IMR-90 (cell line): ENCODE measurements at regions not wholly inside any gene's neighbourhood (a gene's known extent, or its start where the extent isn't known, plus 50 kb on each side); places are given as distances from the start of the nearest gene placed in this dataset.

Source experiments
- ATAC-seq: fragments of 200-7000 bp; cut with Tn5 transposase; 2 replicates; pipeline ENCODE4 v1.9.1; 2020; ENCODE audit warnings: low read depth, mild to moderate bottlenecking, moderate library complexity
- BruUV-seq: library from RNA; stranded (reverse); fragments of 400-500 nt; replicated peaks from 2 replicates; lab custom pipeline; 2021; lab: Mats Ljungman, UMichigan
- CTCF ChIA-PET: fragments of 300-600 bp; formaldehyde crosslinking; extraction: SDS; loops from one replicate; lab custom pipeline; 2021; ENCODE audit warnings: antibody characterized with exemption; lab: Yijun Ruan, JAX
- POLR2A ChIA-PET: fragments of 300-600 bp; sonication (Branson Sonifier 250); formaldehyde crosslinking; loops from one replicate; lab custom pipeline; 2022; ENCODE audit warnings: antibody characterized with exemption; ENCODE audit not compliant: unreplicated experiment; lab: Charles Lee
- DNase-seq: peaks from one replicate; pipeline ENCODE4 v3.0.0; 2013
- H2AFZ ChIP-seq: replicated peaks from 2 replicates; pipeline ENCODE3; 2013; ENCODE audit warnings: low read length, mild to moderate bottlenecking; ENCODE audit not compliant: poor library complexity
- H2AK5ac ChIP-seq: 2 replicates; pipeline ENCODE4 v1.6.1; 2013; ENCODE audit warnings: low read depth, low read length, inconsistent platforms
- H2AK9ac ChIP-seq: replicated peaks from 2 replicates; pipeline ENCODE3; 2013; ENCODE audit warnings: mild to moderate bottlenecking, low read depth, low read length, moderate library complexity; ENCODE audit not compliant: poor library complexity
- H2BK120ac ChIP-seq: 2 replicates; pipeline ENCODE4 v1.6.1; 2013; ENCODE audit warnings: low read depth, low read length, inconsistent platforms
- H2BK15ac ChIP-seq: 3 replicates; pipeline ENCODE4 v1.6.1; 2013; ENCODE audit warnings: low read depth, low read length, inconsistent platforms
- H2BK20ac ChIP-seq: 2 replicates; pipeline ENCODE4 v1.6.1; 2013; ENCODE audit warnings: low read depth, mild to moderate bottlenecking, inconsistent platforms, low read length, moderate library complexity
- H2BK5ac ChIP-seq: 2 replicates; pipeline ENCODE4 v1.6.1; 2013; ENCODE audit warnings: mild to moderate bottlenecking, low read depth, low read length, inconsistent platforms; ENCODE audit not compliant: poor library complexity, severe bottlenecking
- H3K14ac ChIP-seq: replicated peaks from 2 replicates; pipeline ENCODE4 v1.6.1; 2013; ENCODE audit warnings: low read depth, low read length, inconsistent platforms
- H3K18ac ChIP-seq: 2 replicates; pipeline ENCODE4 v1.6.1; 2013; ENCODE audit warnings: low read depth, low read length, control low read depth
- H3K23ac ChIP-seq: 2 replicates; pipeline ENCODE4 v1.6.1; 2013; ENCODE audit warnings: low read depth, low read length, inconsistent platforms
- H3K27ac ChIP-seq: 2 replicates; pipeline ENCODE4 v1.5.1; 2013; ENCODE audit warnings: mild to moderate bottlenecking, control low read depth, low read length; ENCODE audit not compliant: insufficient read depth
- H3K27me3 ChIP-seq: 2 replicates; pipeline ENCODE4 v1.6.1; 2013; ENCODE audit warnings: low read length; ENCODE audit not compliant: control insufficient read depth, insufficient read depth
- H3K36me3 ChIP-seq: 2 replicates; pipeline ENCODE4 v1.6.1; 2013; ENCODE audit warnings: low read length, mixed read lengths; ENCODE audit not compliant: control insufficient read depth, insufficient read depth
- H3K4ac ChIP-seq: 2 replicates; pipeline ENCODE4 v1.6.1; 2013; ENCODE audit warnings: low read depth, low read length, inconsistent platforms
- H3K4me1 ChIP-seq: 2 replicates; pipeline ENCODE4 v1.6.1; 2013; ENCODE audit warnings: low read length, mixed read lengths; ENCODE audit not compliant: control insufficient read depth, insufficient read depth
- H3K4me2 ChIP-seq: 2 replicates; pipeline ENCODE4 v1.6.1; 2013; ENCODE audit warnings: low read depth, mild to moderate bottlenecking, control low read depth, low read length, moderate library complexity
- H3K4me3 ChIP-seq: 2 replicates; pipeline ENCODE4 v1.5.1; 2013; ENCODE audit warnings: low read depth, mild to moderate bottlenecking, control low read depth, low read length, moderate library complexity; ENCODE audit not compliant: insufficient read depth
- H3K56ac ChIP-seq: 2 replicates; pipeline ENCODE4 v1.6.1; 2013; ENCODE audit warnings: low read length, inconsistent platforms; ENCODE audit not compliant: insufficient read depth; ENCODE audit errors: extremely low read depth
- H3K79me1 ChIP-seq, 2 experiments: 2 replicates each; pipeline ENCODE4 v1.6.1; 2013; ENCODE audit warnings: low read length in 2 of 2, inconsistent platforms in 1 of 2, low read depth in 1 of 2
- H3K9ac ChIP-seq: 2 replicates; pipeline ENCODE4 v1.6.1; 2013; ENCODE audit warnings: low read depth, low read length, control low read depth
- H3K9me1 ChIP-seq: 2 replicates; pipeline ENCODE4 v1.6.1; 2013; ENCODE audit warnings: low read length, inconsistent platforms; ENCODE audit not compliant: insufficient read depth
- H3K9me3 ChIP-seq: 2 replicates; pipeline ENCODE4 v1.6.1; 2013; ENCODE audit warnings: low read length; ENCODE audit not compliant: control insufficient read depth, insufficient read depth
- H4K20me1 ChIP-seq: 2 replicates; pipeline ENCODE4 v1.6.1; 2013; ENCODE audit warnings: low read length, inconsistent platforms; ENCODE audit not compliant: insufficient read depth
- H4K5ac ChIP-seq: 2 replicates; pipeline ENCODE4 v1.6.1; 2013; ENCODE audit warnings: mild to moderate bottlenecking, low read depth, low read length, control low read depth
- H4K8ac ChIP-seq, 2 experiments: 2 replicates each; pipeline ENCODE4 v1.6.1; 2013; ENCODE audit warnings: low read depth in 2 of 2, low read length in 2 of 2, control low read depth in 1 of 2, inconsistent platforms in 1 of 2
- H4K91ac ChIP-seq: 2 replicates; pipeline ENCODE4 v1.6.1; 2013; ENCODE audit warnings: low read depth, low read length, inconsistent platforms; ENCODE audit not compliant: insufficient read depth
- BHLHE40 ChIP-seq: fragments of 150-350 bp; IDR thresholded peaks from 2 replicates; pipeline ENCODE4 v1.6.1; 2016; ENCODE audit warnings: mild to moderate bottlenecking, low read depth, low read length
- CEBPB ChIP-seq: IDR thresholded peaks from 2 replicates; pipeline ENCODE4 v1.6.1; 2012; ENCODE audit warnings: low read depth, low read length, improper control_type of control experiment
- CHD1 ChIP-seq: IDR thresholded peaks from 2 replicates; pipeline ENCODE4 v1.6.1; 2012; ENCODE audit warnings: low read depth, low read length, improper control_type of control experiment
- FOS ChIP-seq: fragments of 150-350 bp; IDR thresholded peaks from 2 replicates; pipeline ENCODE4 v1.6.1; 2016; ENCODE audit warnings: low read depth, low read length
- MAFK ChIP-seq: IDR thresholded peaks from 2 replicates; pipeline ENCODE4 v1.6.1; 2012; ENCODE audit warnings: low read depth, low read length, improper control_type of control experiment
- MAZ ChIP-seq: IDR thresholded peaks from 2 replicates; pipeline ENCODE4 v1.6.1; 2012; ENCODE audit warnings: low read depth, mild to moderate bottlenecking, low read length, improper control_type of control experiment, moderate library complexity, borderline replicate concordance
- NFE2L2 ChIP-seq: fragments of 150-350 bp; IDR thresholded peaks from 2 replicates; pipeline ENCODE4 v1.6.1; 2016; ENCODE audit warnings: low read depth, mild to moderate bottlenecking, low read length
- RAD21 ChIP-seq: IDR thresholded peaks from 2 replicates; pipeline ENCODE4 v1.6.1; 2012; ENCODE audit warnings: low read length, improper control_type of control experiment
- RCOR1 ChIP-seq: IDR thresholded peaks from 2 replicates; pipeline ENCODE4 v1.6.1; 2012; ENCODE audit warnings: mild to moderate bottlenecking, low read length, improper control_type of control experiment; ENCODE audit not compliant: insufficient replicate concordance
- RFX5 ChIP-seq: IDR thresholded peaks from 2 replicates; pipeline ENCODE4 v1.8.0; 2012; ENCODE audit warnings: low read depth, mild to moderate bottlenecking, low read length, moderate library complexity
- SMC3 ChIP-seq: fragments of 150-350 bp; IDR thresholded peaks from 2 replicates; pipeline ENCODE4 v1.6.1; 2016; ENCODE audit warnings: low read depth, mild to moderate bottlenecking, antibody characterized with exemption, low read length, moderate library complexity
- USF2 ChIP-seq: fragments of 150-350 bp; IDR thresholded peaks from 2 replicates; pipeline ENCODE4 v1.6.1; 2017; ENCODE audit warnings: mild to moderate bottlenecking, antibody characterized with exemption, low read length, low read depth
- WGBS, 2 experiments: methylation state at CpG; one replicate each; pipeline versions ENCODE4 v1.1.5 to v1.1.7; 2013; ENCODE audit warnings: missing lambda C conversion rate in 2 of 2; ENCODE audit not compliant: insufficient read length in 1 of 2; ENCODE audit errors: extremely low coverage in 2 of 2; 5-methylcytosine and 5-hydroxymethylcytosine counted together
- dilution Hi-C: fragments of 300-500 bp; cut with HindIII; formaldehyde crosslinking; loops from one replicate; pipeline ENCODE4 v1.14.3; 2018; ENCODE audit warnings: low sequenced_read_pairs; ENCODE audit not compliant: unreplicated experiment
- in situ Hi-C: fragments of 300-500 bp; cut with MboI; formaldehyde crosslinking; loops from 3 replicates; pipeline ENCODE4 v1.14.3; 2019; ENCODE audit warnings: low sequenced_read_pairs, inconsistent platforms, mixed read lengths
- intact Hi-C: fragments of 100-400 bp; cut with micrococcal nuclease; formaldehyde crosslinking; loops from 2 replicates; pipeline ENCODE4 v1.10.0; 2022
- TF ChIP-seq, protein P1 (sequence below): fragments of 150-350 bp; IDR thresholded peaks from 2 replicates; pipeline ENCODE4 v1.6.1; 2016; ENCODE audit warnings: low read depth, mild to moderate bottlenecking, low read length, moderate library complexity, borderline replicate concordance

- Histone ChIP-seq H2BK5ac (no peak overlapping the region), H2BK120ac (no peak overlapping the region), H2AK9ac (no peak overlapping the region), H3K4ac (no peak overlapping the region; the same call in 1 of the 2 replicates), H3K9ac (no peak overlapping the region), H2AFZ (no peak overlapping the region), H3K9me3 (peaks cover 3% of the 10 kb centered on the region; the same call in 1 of the 2 replicates), H3K27ac (no peak overlapping the region), H4K20me1 (no peaks in the 10 kb centered on the region), H4K8ac (no peak overlapping the region), H3K79me1 (no peaks in the 10 kb centered on the region), H3K23ac (no peak overlapping the region), H3K4me1 (peaks cover 5% of the 10 kb centered on the region), H3K14ac (no peak overlapping the region), H3K18ac (no peak overlapping the region), H3K9me1 (no peaks in the 10 kb centered on the region), H3K36me3 (no peaks in the 10 kb centered on the region), H3K56ac (no peak overlapping the region), H2AK5ac (no peak overlapping the region), H3K27me3 (no peaks in the 10 kb centered on the region), H4K5ac (no peak overlapping the region), H4K91ac (no peak overlapping the region), H2BK20ac (no peak overlapping the region), H3K4me2 (no peak overlapping the region), H3K4me3 (no peak overlapping the region), H2BK15ac (no peak overlapping the region)
- in situ Hi-C loops (no loop called here), dilution Hi-C loops (no loop called here), intact Hi-C loops (no loop called here)
- ATAC-seq (no peak), DNase-seq (no peak)
- no peak for TF ChIP-seq SMC3
- TF ChIP-seq MAFK = no peak
- TF ChIP-seq, protein P1, sequence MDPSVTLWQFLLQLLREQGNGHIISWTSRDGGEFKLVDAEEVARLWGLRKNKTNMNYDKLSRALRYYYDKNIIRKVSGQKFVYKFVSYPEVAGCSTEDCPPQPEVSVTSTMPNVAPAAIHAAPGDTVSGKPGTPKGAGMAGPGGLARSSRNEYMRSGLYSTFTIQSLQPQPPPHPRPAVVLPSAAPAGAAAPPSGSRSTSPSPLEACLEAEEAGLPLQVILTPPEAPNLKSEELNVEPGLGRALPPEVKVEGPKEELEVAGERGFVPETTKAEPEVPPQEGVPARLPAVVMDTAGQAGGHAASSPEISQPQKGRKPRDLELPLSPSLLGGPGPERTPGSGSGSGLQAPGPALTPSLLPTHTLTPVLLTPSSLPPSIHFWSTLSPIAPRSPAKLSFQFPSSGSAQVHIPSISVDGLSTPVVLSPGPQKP = no peak
- no peak for TF ChIP-seq RAD21
- TF ChIP-seq NFE2L2 = no peak
- no peak for TF ChIP-seq RFX5
- TF ChIP-seq CEBPB = no peak
- TF ChIP-seq FOS = no peak
- no peak for TF ChIP-seq USF2
- no peak for TF ChIP-seq MAZ
- no peak for TF ChIP-seq RCOR1
- no peak for TF ChIP-seq BHLHE40
- no peak for TF ChIP-seq CHD1
- ChIA-PET POLR2A (no interaction called here), CTCF (interaction anchor here (0.5 kb wide), 2 partner anchors 300 to 302 kb away, joined by 3 to 4 read pairs; no protein-coding TSS in a partner anchor)
- BruUV-seq = no TSS peak
- WGBS, 2 experiments = no CpG with 5 or more reads among the region's 2 CpGs
These were observed 344.7 kb downstream of the DUSP10 start for GRCh38 chr1:221397141-221397540.
